Right lobe of liver (tissue), 6 donors: ENCODE measurements at regions not wholly inside any gene's neighbourhood (a gene's known extent, or its start where the extent isn't known, plus 50 kb on each side); places are given as distances from the start of the nearest gene placed in this dataset.
A peak's percentile ranks its signal among the peaks of the same experiment; 100 is the strongest.

Experiments used
- ATAC-seq, 4 donors: fragments of 200-7000 bp; cut with Tn5 transposase; one replicate each; pipeline ENCODE4 v1.9.1; 2020; ENCODE audit warnings: mild to moderate bottlenecking in 4 of 4, moderate library complexity in 4 of 4
- DNase-seq, 3 donors: peaks; one replicate each; pipeline ENCODE4 v3.0.0-alpha.2; 2020
- H3K27ac ChIP-seq, 3 donors: fragments of 200-600 bp; one replicate each; pipeline ENCODE4 v1.8.0; 2022
- H3K27me3 ChIP-seq, 2 donors: fragments of 200-600 bp; one replicate each; pipeline ENCODE4 v1.8.0; 2022
- H3K36me3 ChIP-seq, 4 donors: fragments of 200-600 bp; sonication (generic) in 1 of 4; one replicate each; pipeline versions ENCODE4 v1.5.1 to v1.8.0; 2017 to 2022; ENCODE audit warnings: control low read depth in 1 of 4
- H3K4me1 ChIP-seq, 4 donors: fragments of 200-600 bp; sonication (generic) in 1 of 4; one replicate each; pipeline versions ENCODE4 v1.5.1 to v1.8.0; 2017 to 2022; ENCODE audit warnings: control low read depth in 1 of 4
- H3K4me3 ChIP-seq, 3 donors: fragments of 200-600 bp; one replicate each; pipeline ENCODE4 v1.8.0; 2022
- H3K9me3 ChIP-seq, 4 donors: fragments of 200-600 bp; sonication (generic) in 1 of 4; one replicate each; pipeline versions ENCODE4 v1.5.1 to v1.8.0; 2017 to 2022; ENCODE audit warnings: control low read depth in 1 of 4
- CTCF ChIP-seq, 4 donors: fragments of 200-600 bp in 3 of 4; fragments of 450-650 bp in 1 of 4; IDR thresholded peaks; one replicate each; pipeline versions ENCODE4 v1.5.1 to v1.8.0; 2016 to 2022; ENCODE audit warnings: antibody characterized with exemption in 4 of 4, mild to moderate bottlenecking in 2 of 4
- POLR2A ChIP-seq: fragments of 450-650 bp; IDR thresholded peaks from one replicate; pipeline ENCODE4 v1.6.1; 2017; ENCODE audit warnings: antibody characterized with exemption, mild to moderate bottlenecking
- WGBS: methylation state at CpG from one replicate; pipeline ENCODE4 v1.1.6; 2018; ENCODE audit warnings: low coverage, low lambda C conversion rate; ENCODE audit not compliant: insufficient coverage; ENCODE audit errors: missing lambda C conversion rate; 5-methylcytosine and 5-hydroxymethylcytosine counted together
- intact Hi-C, 2 donors: fragments of 100-400 bp; cut with DNase I; formaldehyde crosslinking; loops; one replicate each; pipeline versions ENCODE4 v1.11.2 to v1.14.1; 2022
- donor health status: DM: no; HTN: yes; CAD: no.
- donor health status: DM: no; HTN: no; CAD: no.
- donor health status: DM: no; HTN: no; CAD: no.
- donor health status: DM: no; HTN: yes; CAD: no.
- donor health status: DM: no; HTN: yes; CAD: no.

GRCh38 chr9:90981726-90982125 is 180.1 kb downstream of the SYK start:
- 65% methylated on average over 3 of the region's 3 CpGs for WGBS
- DNase-seq (no peak), ATAC-seq (no peak)
- intact Hi-C loops = loop anchor here in 1 of 2 donors (10.0 kb wide), 1 partner anchor 67 kb away; no protein-coding TSS in a partner anchor
- Histone ChIP-seq H3K4me1 (no peaks in the 10 kb centered on the region), H3K36me3 (no peaks in the 10 kb centered on the region), H3K27ac (no peak overlapping the region), H3K9me3 (no peaks in the 10 kb centered on the region), H3K27me3 (no peaks in the 10 kb centered on the region), H3K4me3 (no peak overlapping the region)
- no peak for TF ChIP-seq POLR2A
- no peak for TF ChIP-seq CTCF (IDR thresholded peaks at IDR 0.05)

- Histone ChIP-seq H3K9me3 (no peaks in the 10 kb centered on the region), H3K36me3 (no peaks in the 10 kb centered on the region), H3K4me1 (no peaks in the 10 kb centered on the region), H3K27ac (no peak overlapping the region), H3K27me3 (no peaks in the 10 kb centered on the region), H3K4me3 (no peak overlapping the region)
- ATAC-seq (no peak), DNase-seq (no peak)
- 50% methylated on average over 1 of the region's 3 CpGs for WGBS
- TF ChIP-seq CTCF (IDR thresholded peaks at IDR 0.05) = no peak
- TF ChIP-seq POLR2A = no peak
- intact Hi-C loops = loop anchor here in 1 of 2 donors (10.0 kb wide), 1 partner anchor 69 kb away; no protein-coding TSS in a partner anchor
Observed at GRCh38 chr9:90983394-90983793, 181.8 kb downstream of the SYK start.

- intact Hi-C loops = loop anchor here in 1 of 2 donors (10.0 kb wide), 1 partner anchor 71 kb away; no protein-coding TSS in a partner anchor
- DNase-seq (no peak), ATAC-seq (no peak)
- no peaks in the 10 kb centered on the region for H3K36me3 ChIP-seq
- H3K4me1 ChIP-seq = peaks cover 0 to 9% (median 2%) of the 10 kb centered on the region in 4 donors
- 84% methylated on average over 3 of the region's 3 CpGs for WGBS
- no peak overlapping the region for H3K4me3 ChIP-seq
- H3K27ac ChIP-seq = no peak overlapping the region
- no peaks in the 10 kb centered on the region for H3K27me3 ChIP-seq
- TF ChIP-seq CTCF (IDR thresholded peaks at IDR 0.05) = no peak
- TF ChIP-seq POLR2A = no peak
- H3K9me3 ChIP-seq = no peaks in the 10 kb centered on the region
Observed at GRCh38 chr9:90985631-90986030, 184.0 kb downstream of the SYK start.

GRCh38 chr9:90986161-90986560 is 184.5 kb downstream of the SYK start:
- Histone ChIP-seq H3K4me1 (peaks cover 0 to 14% (median 5%) of the 10 kb centered on the region in 4 donors), H3K27me3 (no peaks in the 10 kb centered on the region), H3K27ac (no peak overlapping the region), H3K4me3 (no peak overlapping the region), H3K9me3 (no peaks in the 10 kb centered on the region), H3K36me3 (no peaks in the 10 kb centered on the region)
- intact Hi-C loops = loop anchor here in 1 of 2 donors (10.0 kb wide), 1 partner anchor 71 kb away; no protein-coding TSS in a partner anchor
- DNase-seq (no peak), ATAC-seq (peak in 1 of 4 donors; percentile 23)
- TF ChIP-seq CTCF (IDR thresholded peaks at IDR 0.05) = no peak
- no peak for TF ChIP-seq POLR2A
- WGBS = 81% methylated on average over 3 of the region's 3 CpGs
